Activated CD4-positive, alpha-beta T cell treated with anti-CD3 and anti-CD28 coated beads, Interleukin-2, amount 10 ng/mL, durations not matched to agents 7 days and 5 days (primary cell): ENCODE measurements at regions not wholly inside any gene's neighbourhood (a gene's known extent, or its start where the extent isn't known, plus 50 kb on each side); places are given as distances from the start of the nearest gene placed in this dataset.

Source experiments
- CTCF ChIA-PET: fragments of 350-600 bp; sonication (Branson Sonifier 250); formaldehyde crosslinking; loops from one replicate; lab custom pipeline; 2021; ENCODE audit warnings: antibody characterized with exemption; lab: Charles Lee
- POLR2A ChIA-PET: fragments of 350-600 bp; sonication (Branson Sonifier 250); formaldehyde crosslinking; loops from one replicate; lab custom pipeline; 2021; ENCODE audit warnings: antibody characterized with exemption; lab: Charles Lee
- DNase-seq: peaks from one replicate; pipeline ENCODE4 v3.0.0-alpha.2; 2020
- H3K27ac Mint-ChIP-seq: one replicate; pipeline ENCODE4 v1.8.0; 2021; ENCODE audit warnings: mild to moderate bottlenecking, moderate library complexity, mixed read lengths
- H3K27me3 Mint-ChIP-seq: one replicate; pipeline ENCODE4 v1.8.0; 2021; ENCODE audit warnings: mixed read lengths
- H3K36me3 Mint-ChIP-seq: one replicate; pipeline ENCODE4 v1.8.0; 2021; ENCODE audit warnings: low read depth, mixed read lengths
- H3K4me1 Mint-ChIP-seq: one replicate; pipeline ENCODE4 v1.8.0; 2021; ENCODE audit warnings: mixed read lengths
- H3K4me3 Mint-ChIP-seq: one replicate; pipeline ENCODE4 v1.8.0; 2021; ENCODE audit warnings: mild to moderate bottlenecking, moderate library complexity, mixed read lengths
- H3K9me3 Mint-ChIP-seq: one replicate; pipeline ENCODE4 v1.8.0; 2021; ENCODE audit warnings: mixed read lengths

DNA sequence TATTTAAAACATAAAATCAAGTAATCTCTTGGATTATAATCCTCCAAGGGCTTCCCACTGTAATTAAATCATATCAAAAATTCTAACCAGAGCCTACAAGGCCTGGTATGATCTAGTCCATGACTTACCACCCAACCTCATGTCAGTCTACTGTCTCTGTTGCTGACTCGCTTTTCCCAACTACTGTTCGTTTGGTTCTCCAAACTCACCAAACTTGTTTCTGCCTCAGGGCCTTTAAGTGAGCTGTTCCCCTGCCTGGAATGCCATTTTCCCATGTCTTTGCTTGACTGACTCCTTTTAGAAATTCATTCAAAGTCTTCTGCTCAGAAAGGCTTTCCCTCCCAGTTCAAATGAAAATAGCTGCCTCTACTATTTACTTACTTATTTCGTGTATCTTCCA, 95.9 kb downstream of the ZC3H11B start:
- H3K27me3 Mint-ChIP-seq: no peaks in the 10 kb centered on the region
- no peak overlapping the region for H3K4me3 Mint-ChIP-seq
- H3K27ac Mint-ChIP-seq: no peak overlapping the region
- H3K36me3 Mint-ChIP-seq: no peaks in the 10 kb centered on the region
- no peaks in the 10 kb centered on the region for H3K9me3 Mint-ChIP-seq
- ChIA-PET POLR2A (no interaction called here), CTCF (no interaction called here)
- DNase-seq: no peak
- no peaks in the 10 kb centered on the region for H3K4me1 Mint-ChIP-seq

DNA sequence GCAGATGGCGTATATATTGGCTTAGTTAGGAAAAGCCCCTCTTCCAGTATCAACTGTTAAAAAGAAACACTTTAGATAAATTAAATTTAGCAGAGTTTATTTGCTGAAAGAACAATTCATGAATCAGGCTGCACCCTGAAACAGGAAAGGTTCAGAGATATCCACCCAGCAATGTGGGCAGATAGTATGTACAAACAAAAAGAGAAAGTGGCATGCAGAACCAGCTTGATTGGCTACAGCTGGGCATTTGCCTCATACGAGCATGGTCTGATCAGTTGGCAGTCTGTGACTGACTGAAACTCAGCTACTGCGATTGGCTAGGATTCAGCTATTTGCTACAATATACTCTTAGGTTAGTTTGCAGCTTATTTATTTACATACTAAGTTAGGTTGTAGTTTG, 98.2 kb downstream of the ZC3H11B start:
- Mint-ChIP-seq H3K9me3 (no peaks in the 10 kb centered on the region), H3K27ac (no peak overlapping the region), H3K27me3 (no peaks in the 10 kb centered on the region), H3K4me1 (no peaks in the 10 kb centered on the region), H3K4me3 (no peak overlapping the region), H3K36me3 (no peaks in the 10 kb centered on the region)
- CTCF ChIA-PET: interaction anchor here (1.4 kb wide), 1 partner anchor 9 kb away, joined by 4 read pairs; no protein-coding TSS in a partner anchor
- POLR2A ChIA-PET: no interaction called here
- DNase-seq: no peak

DNA sequence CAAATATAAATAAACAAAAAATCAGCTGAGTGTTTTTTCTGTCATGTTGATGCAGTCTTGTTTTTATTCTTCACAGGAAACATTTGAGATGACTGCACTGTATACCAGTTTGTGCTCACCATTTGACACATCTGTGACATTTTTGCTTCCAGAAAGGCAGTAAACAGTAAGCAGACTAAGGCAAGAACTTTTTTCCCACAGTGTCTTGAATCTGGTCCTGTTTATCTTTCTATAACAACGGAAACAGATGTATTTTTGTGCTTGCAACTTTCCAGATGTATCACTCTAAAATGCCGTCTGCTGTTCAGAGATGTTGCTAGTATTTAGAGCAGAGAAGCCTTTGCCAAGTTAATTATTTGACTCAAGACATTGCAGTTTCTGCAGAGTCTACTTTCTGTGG, 105.5 kb downstream of the ZC3H11B start:
- no peak overlapping the region for H3K27ac Mint-ChIP-seq
- H3K4me1 Mint-ChIP-seq: no peaks in the 10 kb centered on the region
- no peaks in the 10 kb centered on the region for H3K36me3 Mint-ChIP-seq
- no peak for DNase-seq
- H3K4me3 Mint-ChIP-seq: no peak overlapping the region
- H3K27me3 Mint-ChIP-seq: no peaks in the 10 kb centered on the region
- no peaks in the 10 kb centered on the region for H3K9me3 Mint-ChIP-seq
- ChIA-PET CTCF (no interaction called here), POLR2A (no interaction called here)

DNA sequence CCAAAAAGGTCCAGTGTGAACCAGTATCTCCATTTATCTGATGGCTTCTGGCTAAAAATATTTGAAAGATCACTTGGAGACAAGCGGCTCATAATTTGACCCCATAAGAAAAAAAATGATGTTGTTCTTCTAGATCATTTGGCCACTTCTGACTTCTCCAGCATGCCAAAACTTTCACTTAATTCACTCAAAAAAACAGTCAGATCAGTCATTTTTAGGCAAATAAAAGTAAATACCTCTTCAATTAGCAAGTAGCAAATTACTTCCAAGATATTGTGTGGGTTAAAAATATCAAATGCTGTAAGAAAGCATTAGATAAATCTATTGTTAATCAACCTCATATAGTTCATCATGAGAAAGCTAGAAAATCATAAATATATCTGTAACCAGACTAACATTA, 106.0 kb downstream of the ZC3H11B start:
- Mint-ChIP-seq H3K27ac (no peak overlapping the region), H3K4me3 (no peak overlapping the region), H3K4me1 (no peaks in the 10 kb centered on the region), H3K27me3 (no peaks in the 10 kb centered on the region), H3K9me3 (no peaks in the 10 kb centered on the region), H3K36me3 (no peaks in the 10 kb centered on the region)
- ChIA-PET POLR2A (no interaction called here), CTCF (no interaction called here)
- no peak for DNase-seq

DNA sequence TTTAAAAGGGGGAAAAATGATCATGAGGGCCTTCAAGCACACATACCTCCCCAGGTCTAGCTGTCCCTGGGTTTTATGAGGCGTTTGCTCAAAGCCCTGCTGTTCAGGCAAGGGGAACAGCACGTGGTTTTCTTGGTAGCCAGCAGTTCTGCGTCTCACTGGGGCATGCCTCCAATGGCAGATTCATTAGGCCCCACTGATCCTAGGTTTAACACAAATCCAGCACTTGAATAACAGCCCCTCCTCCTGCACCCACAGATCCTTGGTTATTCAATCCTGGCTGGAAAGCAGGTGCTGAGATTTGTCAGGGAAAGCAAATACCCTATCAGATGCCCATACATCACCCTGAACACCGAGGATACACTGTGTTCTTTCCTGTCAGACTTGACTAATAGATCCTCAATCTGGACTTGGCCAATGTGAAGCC, 106.4 kb downstream of the ZC3H11B start:
- H3K36me3 Mint-ChIP-seq: no peaks in the 10 kb centered on the region
- no peak overlapping the region for H3K27ac Mint-ChIP-seq
- ChIA-PET CTCF (no interaction called here), POLR2A (no interaction called here)
- H3K9me3 Mint-ChIP-seq: no peaks in the 10 kb centered on the region
- H3K4me3 Mint-ChIP-seq: no peak overlapping the region
- no peak for DNase-seq
- H3K27me3 Mint-ChIP-seq: no peaks in the 10 kb centered on the region
- no peaks in the 10 kb centered on the region for H3K4me1 Mint-ChIP-seq

DNA sequence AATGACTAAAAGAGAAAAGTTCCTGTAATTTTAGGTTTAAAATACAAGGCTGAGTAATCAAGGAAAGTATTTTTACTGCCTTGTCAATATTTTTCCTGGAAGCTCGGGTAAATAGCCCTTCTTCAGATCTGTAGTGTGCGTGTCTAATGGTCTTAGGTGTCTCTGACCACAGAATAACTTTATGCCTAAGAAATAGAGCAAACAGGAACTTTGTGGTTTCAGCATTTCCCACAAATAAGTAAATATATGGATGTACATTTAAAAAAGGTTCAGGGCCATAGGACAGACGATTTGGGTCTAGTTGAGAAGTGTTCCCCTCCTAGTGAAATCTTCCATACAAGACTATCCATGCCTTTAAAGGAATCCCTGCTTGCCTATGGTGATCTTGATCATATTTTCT, 107.0 kb downstream of the ZC3H11B start:
- H3K36me3 Mint-ChIP-seq: no peaks in the 10 kb centered on the region
- no peaks in the 10 kb centered on the region for H3K27me3 Mint-ChIP-seq
- no peaks in the 10 kb centered on the region for H3K9me3 Mint-ChIP-seq
- no peak for DNase-seq
- POLR2A ChIA-PET: no interaction called here
- no peak overlapping the region for H3K27ac Mint-ChIP-seq
- CTCF ChIA-PET: no interaction called here
- H3K4me1 Mint-ChIP-seq: no peaks in the 10 kb centered on the region
- no peak overlapping the region for H3K4me3 Mint-ChIP-seq

DNA sequence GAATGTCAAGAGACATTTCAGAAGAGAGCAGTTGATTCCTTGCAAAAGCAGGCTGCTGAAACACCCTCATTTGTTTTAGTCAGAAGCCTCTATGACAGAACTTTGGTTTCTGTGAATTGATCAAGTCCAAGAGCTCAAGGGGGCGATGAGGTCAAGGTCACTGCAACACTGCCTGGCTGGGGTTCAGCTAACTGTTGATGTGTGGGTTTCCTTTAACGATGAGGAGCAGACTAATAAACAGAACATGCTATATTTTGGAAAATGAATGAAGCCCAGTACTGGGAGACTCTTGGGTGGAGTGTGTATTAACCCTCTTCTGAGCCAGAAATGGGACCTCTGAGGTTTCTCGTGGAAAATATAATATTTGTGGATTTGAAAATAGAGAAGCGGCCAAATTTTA, 109.3 kb downstream of the ZC3H11B start:
- no peaks in the 10 kb centered on the region for H3K36me3 Mint-ChIP-seq
- no peak overlapping the region for H3K4me3 Mint-ChIP-seq
- H3K4me1 Mint-ChIP-seq: no peaks in the 10 kb centered on the region
- no peak overlapping the region for H3K27ac Mint-ChIP-seq
- H3K27me3 Mint-ChIP-seq: no peaks in the 10 kb centered on the region
- no peaks in the 10 kb centered on the region for H3K9me3 Mint-ChIP-seq
- ChIA-PET POLR2A (no interaction called here), CTCF (interaction anchor here (0.8 kb wide), 1 partner anchor 10 kb away, joined by 3 read pairs; no protein-coding TSS in a partner anchor)
- no peak for DNase-seq

DNA sequence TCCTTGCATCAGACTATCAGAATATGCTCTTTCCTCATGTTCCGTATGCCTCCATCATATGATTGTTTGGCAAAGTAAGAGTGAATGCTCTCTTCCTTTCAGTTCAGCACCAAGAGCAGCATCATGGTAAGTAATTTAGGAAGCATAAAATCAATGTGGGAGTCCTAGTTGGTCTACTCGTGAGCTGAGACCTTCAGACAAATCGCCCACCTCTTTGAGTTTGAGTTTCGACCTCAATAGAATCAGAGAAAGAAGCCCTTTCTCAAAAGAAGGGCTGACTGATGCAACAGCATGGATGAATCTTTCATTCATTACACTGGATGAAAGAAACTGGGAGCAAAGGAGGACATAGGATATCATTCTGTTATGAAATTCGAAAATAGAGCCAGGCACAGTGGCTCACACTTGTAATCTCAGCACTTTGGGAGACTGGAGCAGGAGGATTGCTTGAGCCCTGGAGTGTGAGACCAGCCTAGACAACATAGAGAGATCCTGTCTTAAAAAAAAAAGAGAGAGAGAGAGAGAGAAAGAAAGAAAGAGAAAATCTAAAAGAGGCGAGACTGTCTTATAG, 112.5 kb downstream of the ZC3H11B start:
- Mint-ChIP-seq H3K9me3 (no peaks in the 10 kb centered on the region), H3K4me3 (no peak overlapping the region), H3K4me1 (no peaks in the 10 kb centered on the region), H3K36me3 (no peaks in the 10 kb centered on the region), H3K27me3 (no peaks in the 10 kb centered on the region), H3K27ac (no peak overlapping the region)
- ChIA-PET CTCF (no interaction called here), POLR2A (no interaction called here)
- no peak for DNase-seq

DNA sequence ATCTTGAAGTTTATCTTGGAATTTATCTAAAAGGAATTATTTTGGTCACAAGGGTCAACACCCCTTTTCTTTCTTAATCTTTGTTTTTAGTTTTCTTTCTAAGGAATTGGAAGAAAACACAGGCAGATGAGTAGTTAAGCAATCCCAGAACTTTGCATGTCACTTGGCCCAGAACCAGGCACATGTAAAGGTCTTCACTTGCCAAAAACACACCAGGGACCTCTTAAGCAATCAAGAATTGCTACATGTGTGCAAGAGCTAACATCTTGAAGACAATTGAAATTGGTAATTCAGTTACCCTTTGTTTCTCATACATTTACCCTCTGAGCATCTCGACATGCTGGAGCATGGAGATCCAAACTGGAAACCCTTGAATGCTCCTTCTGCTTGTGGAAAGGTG, 114.2 kb downstream of the ZC3H11B start:
- H3K4me1 Mint-ChIP-seq: no peaks in the 10 kb centered on the region
- no peak overlapping the region for H3K27ac Mint-ChIP-seq
- ChIA-PET CTCF (no interaction called here), POLR2A (no interaction called here)
- H3K27me3 Mint-ChIP-seq: no peaks in the 10 kb centered on the region
- no peak overlapping the region for H3K4me3 Mint-ChIP-seq
- H3K9me3 Mint-ChIP-seq: no peaks in the 10 kb centered on the region
- DNase-seq: no peak
- H3K36me3 Mint-ChIP-seq: no peaks in the 10 kb centered on the region

DNA sequence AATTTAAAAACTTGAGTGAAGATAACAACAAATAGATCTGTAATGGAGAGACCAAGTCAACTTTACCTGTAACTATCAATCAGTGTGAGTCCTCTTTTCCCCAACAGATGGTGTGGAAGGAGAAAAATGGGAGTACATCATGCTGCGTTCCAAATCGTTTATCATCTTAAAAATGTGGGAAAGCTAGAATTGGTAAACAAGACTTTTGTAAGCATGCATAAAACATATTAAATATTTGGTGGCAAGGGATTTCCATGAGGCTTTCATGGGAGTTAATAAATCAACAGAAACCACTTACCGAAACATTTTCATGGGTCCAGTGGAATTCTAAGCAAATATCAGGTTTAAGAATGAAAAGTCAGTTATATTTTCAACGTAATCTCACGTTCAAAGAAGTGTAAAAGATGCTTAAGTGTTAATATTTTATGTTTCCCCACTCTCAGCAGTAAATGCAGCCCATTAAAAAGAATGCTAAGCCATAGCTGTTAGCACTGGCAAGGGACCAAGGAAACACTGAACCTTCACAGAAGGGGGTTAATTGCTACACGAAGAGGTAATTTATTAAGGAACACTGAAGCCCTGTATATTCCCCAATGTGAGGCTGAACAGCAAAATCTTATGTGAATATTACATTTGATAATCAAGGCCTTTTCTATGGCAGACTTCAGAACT, 117.0 kb downstream of the ZC3H11B start:
- Mint-ChIP-seq H3K9me3 (no peaks in the 10 kb centered on the region), H3K4me1 (no peaks in the 10 kb centered on the region), H3K27ac (no peak overlapping the region), H3K36me3 (no peaks in the 10 kb centered on the region), H3K27me3 (no peaks in the 10 kb centered on the region), H3K4me3 (no peak overlapping the region)
- CTCF ChIA-PET: no interaction called here
- DNase-seq: no peak
- POLR2A ChIA-PET: no interaction called here

DNA sequence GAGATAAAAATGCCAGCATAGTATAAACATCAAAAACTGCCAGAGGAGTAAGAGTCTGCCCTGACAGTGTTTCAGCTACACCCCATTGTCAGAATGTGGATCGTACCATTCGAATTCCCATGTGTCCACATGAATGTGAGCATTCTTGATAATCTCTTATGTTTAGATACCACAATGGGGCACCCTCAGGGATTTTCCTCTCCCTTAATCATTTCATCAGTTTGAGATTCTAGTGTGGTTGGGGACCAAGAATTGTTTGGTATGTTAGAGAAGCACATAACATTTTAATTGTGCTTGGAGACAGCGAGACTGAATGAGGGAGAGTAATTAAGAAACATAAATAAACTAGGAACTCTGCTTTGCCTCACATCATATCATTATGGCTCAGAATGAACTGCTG, 120.2 kb downstream of the ZC3H11B start:
- H3K36me3 Mint-ChIP-seq: no peaks in the 10 kb centered on the region
- H3K9me3 Mint-ChIP-seq: no peaks in the 10 kb centered on the region
- CTCF ChIA-PET: no interaction called here
- no peak for DNase-seq
- H3K27me3 Mint-ChIP-seq: no peaks in the 10 kb centered on the region
- H3K27ac Mint-ChIP-seq: no peak overlapping the region
- H3K4me1 Mint-ChIP-seq: no peaks in the 10 kb centered on the region
- H3K4me3 Mint-ChIP-seq: no peak overlapping the region
- POLR2A ChIA-PET: no interaction called here

DNA sequence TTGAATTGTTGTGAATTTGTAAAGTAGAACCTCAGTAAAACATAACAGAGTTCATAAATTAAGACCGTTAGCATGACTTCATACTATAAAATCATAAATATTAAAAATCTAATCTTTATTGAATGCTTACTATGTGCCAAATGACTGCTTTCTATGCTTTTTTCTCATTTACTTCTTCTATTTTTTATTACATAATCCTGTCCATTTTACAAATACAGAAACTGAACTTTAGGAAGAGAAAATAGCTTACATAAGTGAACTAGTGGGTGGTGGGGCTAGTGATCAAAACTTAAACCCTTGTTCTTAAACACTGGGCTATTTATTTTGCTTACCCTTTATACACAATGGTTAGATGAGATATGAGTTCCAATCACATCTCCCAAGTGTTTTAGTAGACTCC, 122.3 kb downstream of the ZC3H11B start:
- Mint-ChIP-seq H3K9me3 (no peaks in the 10 kb centered on the region), H3K27ac (no peak overlapping the region), H3K4me1 (no peaks in the 10 kb centered on the region), H3K36me3 (no peaks in the 10 kb centered on the region), H3K27me3 (no peaks in the 10 kb centered on the region), H3K4me3 (no peak overlapping the region)
- POLR2A ChIA-PET: no interaction called here
- DNase-seq: no peak
- CTCF ChIA-PET: no interaction called here

DNA sequence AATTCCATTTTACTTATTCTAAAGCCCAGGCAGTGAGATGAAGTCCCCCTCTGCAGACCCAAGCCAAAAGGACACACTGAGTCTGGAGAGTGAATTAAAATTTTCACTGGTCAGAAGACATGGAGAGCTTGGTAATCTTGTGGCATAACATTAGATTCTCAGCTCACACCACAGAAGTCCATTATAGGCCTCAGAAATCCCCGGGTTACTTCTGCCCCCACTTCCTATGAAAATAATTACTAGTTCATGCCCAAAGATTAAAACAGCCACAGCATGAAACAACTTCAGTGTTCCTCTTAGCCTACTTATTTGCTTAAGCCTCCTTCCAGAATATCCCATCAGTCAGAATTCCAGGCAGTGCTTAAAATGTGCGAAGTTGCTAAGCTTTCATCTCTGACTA, 123.3 kb downstream of the ZC3H11B start:
- POLR2A ChIA-PET: no interaction called here
- CTCF ChIA-PET: no interaction called here
- Mint-ChIP-seq H3K4me3 (no peak overlapping the region), H3K36me3 (no peaks in the 10 kb centered on the region), H3K9me3 (no peaks in the 10 kb centered on the region), H3K4me1 (no peaks in the 10 kb centered on the region), H3K27ac (no peak overlapping the region), H3K27me3 (no peaks in the 10 kb centered on the region)
- no peak for DNase-seq

DNA sequence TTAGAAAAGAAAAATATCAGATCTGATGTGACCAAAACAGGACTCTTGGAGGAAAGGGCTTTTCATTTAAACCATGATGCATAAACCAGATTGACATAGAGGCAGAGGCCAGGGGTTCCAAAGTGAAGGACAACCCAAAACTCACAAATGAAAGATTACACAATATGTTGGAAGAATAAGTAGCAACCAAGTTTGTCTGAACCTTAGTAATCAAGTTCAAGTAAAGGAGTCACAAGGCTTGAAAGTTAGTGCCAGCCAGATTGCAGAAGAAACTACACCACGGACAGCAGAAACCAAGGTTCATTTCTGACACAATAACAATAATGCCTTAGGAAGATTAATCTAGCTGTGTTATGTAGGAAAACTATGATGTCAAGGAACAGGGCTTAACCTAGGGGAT, 124.6 kb downstream of the ZC3H11B start:
- H3K4me3 Mint-ChIP-seq: no peak overlapping the region
- H3K27ac Mint-ChIP-seq: no peak overlapping the region
- POLR2A ChIA-PET: no interaction called here
- H3K27me3 Mint-ChIP-seq: no peaks in the 10 kb centered on the region
- DNase-seq: no peak
- no peaks in the 10 kb centered on the region for H3K9me3 Mint-ChIP-seq
- H3K36me3 Mint-ChIP-seq: no peaks in the 10 kb centered on the region
- CTCF ChIA-PET: no interaction called here
- H3K4me1 Mint-ChIP-seq: no peaks in the 10 kb centered on the region
